ENCODE measurements at regions not wholly inside any gene's neighbourhood (a gene's known extent, or its start where the extent isn't known, plus 50 kb on each side); places are given as distances from the start of the nearest gene placed in this dataset.

- TF ChIP-seq, protein P1, sequence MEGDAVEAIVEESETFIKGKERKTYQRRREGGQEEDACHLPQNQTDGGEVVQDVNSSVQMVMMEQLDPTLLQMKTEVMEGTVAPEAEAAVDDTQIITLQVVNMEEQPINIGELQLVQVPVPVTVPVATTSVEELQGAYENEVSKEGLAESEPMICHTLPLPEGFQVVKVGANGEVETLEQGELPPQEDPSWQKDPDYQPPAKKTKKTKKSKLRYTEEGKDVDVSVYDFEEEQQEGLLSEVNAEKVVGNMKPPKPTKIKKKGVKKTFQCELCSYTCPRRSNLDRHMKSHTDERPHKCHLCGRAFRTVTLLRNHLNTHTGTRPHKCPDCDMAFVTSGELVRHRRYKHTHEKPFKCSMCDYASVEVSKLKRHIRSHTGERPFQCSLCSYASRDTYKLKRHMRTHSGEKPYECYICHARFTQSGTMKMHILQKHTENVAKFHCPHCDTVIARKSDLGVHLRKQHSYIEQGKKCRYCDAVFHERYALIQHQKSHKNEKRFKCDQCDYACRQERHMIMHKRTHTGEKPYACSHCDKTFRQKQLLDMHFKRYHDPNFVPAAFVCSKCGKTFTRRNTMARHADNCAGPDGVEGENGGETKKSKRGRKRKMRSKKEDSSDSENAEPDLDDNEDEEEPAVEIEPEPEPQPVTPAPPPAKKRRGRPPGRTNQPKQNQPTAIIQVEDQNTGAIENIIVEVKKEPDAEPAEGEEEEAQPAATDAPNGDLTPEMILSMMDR (conservative IDR thresholded peaks at IDR 0.05 in 1 of 2, IDR thresholded peaks at IDR 0.05 in 1 of 2; ENCODE audit: low read depth in 1 of 2, low read length in 2 of 2), result no peak
- no peak for TF ChIP-seq EZH2 (IDR thresholded peaks at IDR 0.05; ENCODE audit: low read length, missing control alignments)
Measured at GRCh38 chr13:39926345-39926744, 270.9 kb downstream of the COG6 start.

Data from fibroblast of lung (primary cell).